ENCODE measurements at regions not wholly inside any gene's neighbourhood (a gene's known extent, or its start where the extent isn't known, plus 50 kb on each side); places are given as distances from the start of the nearest gene placed in this dataset.

GRCh38 chr15:77839970-77840905 is 207.5 kb upstream of the LINGO1 start:
- Histone ChIP-seq H3K4me1 (ENCODE audit: insufficient read depth, low read length) (no peaks in the 10 kb centered on the region), H4K20me1 (ENCODE audit: insufficient read depth, low read length) (no peaks in the 10 kb centered on the region), H3K4me2 (ENCODE audit: low read depth, low read length) (no peak overlapping the region), H3K9me3 (ENCODE audit: low read length) (no peaks in the 10 kb centered on the region), H3K27ac (ENCODE audit: extremely low read length, insufficient read depth, low read length) (no peak overlapping the region), H3K79me2 (ENCODE audit: insufficient read depth, low read length) (no peaks in the 10 kb centered on the region), H2AFZ (ENCODE audit: low read length) (no peak overlapping the region), H3K36me3 (replicated peaks in 1 of 2; ENCODE audit: control insufficient read depth in 1 of 2, insufficient read depth in 2 of 2, low read length in 2 of 2) (no peaks in the 10 kb centered on the region), H3K27me3 (ENCODE audit: control insufficient read depth in 1 of 2, insufficient read depth in 2 of 2, low read length in 2 of 2) (peaks cover 0 to 26% of the 10 kb centered on the region in 2 experiments; a peak in 2 of 5 replicates), H3K9ac (ENCODE audit: insufficient read depth, low read depth, low read length) (no peak overlapping the region), H3K4me3 (replicated peaks in 1 of 3; ENCODE audit: insufficient read depth in 1 of 3, low read depth in 2 of 3, low read length in 3 of 3) (no peak overlapping the region)
- intact Hi-C loops (cut with micrococcal nuclease; ENCODE audit: unreplicated experiment): no loop called here
- ATAC-seq (no peak), FAIRE-seq (no peak), DNase-seq (ENCODE audit: low spot score) (no peak)
- no TSS peak for BruUV-seq (replicated peaks)
- no peak for TF ChIP-seq ETV6 (CRISPR knock-in tag; conservative IDR thresholded peaks at IDR 0.05)
- TF ChIP-seq HOXA3 (CRISPR knock-in tag; IDR thresholded peaks at IDR 0.05): no peak
- no peak for TF ChIP-seq GMEB1 (CRISPR knock-in tag; IDR thresholded peaks at IDR 0.05; ENCODE audit: borderline replicate concordance)
- no peak for TF ChIP-seq HNRNPLL (IDR thresholded peaks at IDR 0.05; ENCODE audit: low read depth, low read length, poor library complexity, severe bottlenecking)
- in situ Hi-C loops (cut with HindIII; ENCODE audit: extremely low pct_ligation_motif_present, low pct_unique_long_range_greater_than_20kb): no loop called here
- ChIA-PET POLR2A (no interaction called here), CTCF (ENCODE audit: low intra/inter-chr PET ratio, low total read pairs) (no interaction called here)
- WGBS (ENCODE audit: low lambda C conversion rate): 24% methylated on average over 9 of the region's 11 CpGs

- Histone ChIP-seq H3K9ac (ENCODE audit: insufficient read depth, low read depth, low read length) (no peak overlapping the region), H3K27me3 (ENCODE audit: control insufficient read depth in 1 of 2, insufficient read depth in 2 of 2, low read length in 2 of 2) (peaks cover 0 to 26% of the 10 kb centered on the region in 2 experiments; a peak in 2 of 5 replicates), H3K79me2 (ENCODE audit: insufficient read depth, low read length) (no peaks in the 10 kb centered on the region), H3K36me3 (replicated peaks in 1 of 2; ENCODE audit: control insufficient read depth in 1 of 2, insufficient read depth in 2 of 2, low read length in 2 of 2) (no peaks in the 10 kb centered on the region), H3K9me3 (ENCODE audit: low read length) (no peaks in the 10 kb centered on the region), H2AFZ (ENCODE audit: low read length) (no peak overlapping the region), H3K27ac (ENCODE audit: extremely low read length, insufficient read depth, low read length) (no peak overlapping the region), H3K4me1 (ENCODE audit: insufficient read depth, low read length) (no peaks in the 10 kb centered on the region), H4K20me1 (ENCODE audit: insufficient read depth, low read length) (no peaks in the 10 kb centered on the region), H3K4me2 (ENCODE audit: low read depth, low read length) (no peak overlapping the region), H3K4me3 (replicated peaks in 1 of 3; ENCODE audit: insufficient read depth in 1 of 3, low read depth in 2 of 3, low read length in 3 of 3) (no peak overlapping the region)
- CTCF ChIA-PET (ENCODE audit: low intra/inter-chr PET ratio, low total read pairs): no interaction called here
- FAIRE-seq: no peak
- no peak for DNase-seq (ENCODE audit: low spot score)
- no TSS peak for BruUV-seq (replicated peaks)
- 19% methylated on average over 7 of the region's 8 CpGs for WGBS (ENCODE audit: low lambda C conversion rate)
- ATAC-seq: no peak
- intact Hi-C loops (cut with micrococcal nuclease; ENCODE audit: unreplicated experiment): no loop called here
- POLR2A ChIA-PET: no interaction called here
- in situ Hi-C loops (cut with HindIII; ENCODE audit: extremely low pct_ligation_motif_present, low pct_unique_long_range_greater_than_20kb): no loop called here
- no peak for TF ChIP-seq ZNF550 (CRISPR knock-in tag; IDR thresholded peaks at IDR 0.05; ENCODE audit: borderline replicate concordance)
- no peak for TF ChIP-seq ZNF557 (CRISPR knock-in tag; IDR thresholded peaks at IDR 0.05)
- no peak for TF ChIP-seq IRF1 (CRISPR knock-in tag; IDR thresholded peaks at IDR 0.05; ENCODE audit: low read depth)
- no peak for TF ChIP-seq MYPOP (CRISPR knock-in tag; IDR thresholded peaks at IDR 0.05)
- TF ChIP-seq NBN (conservative IDR thresholded peaks at IDR 0.05): no peak
- no peak for TF ChIP-seq REST (IDR thresholded peaks at IDR 0.05; ENCODE audit: borderline replicate concordance in 1 of 2, low read depth in 1 of 2, low read length in 2 of 2)
These were observed 206.7 kb upstream of the LINGO1 start for GRCh38 chr15:77839456-77839855.
